GM21786 (cell line): ENCODE measurements at regions not wholly inside any gene's neighbourhood (a gene's known extent, or its start where the extent isn't known, plus 50 kb on each side); places are given as distances from the start of the nearest gene placed in this dataset.

ENCODE experiments used
- ATAC-seq: cut with Tn5 transposase; IDR thresholded peaks from one replicate; pipeline ENCODE4 v1.9.1; 2021; ENCODE audit not compliant: unreplicated experiment

GRCh38 chr5:103941596-103941995, 379.0 kb upstream of the NUDT12 start:
- ATAC-seq, result no peak

GRCh38 chr5:103938146-103938695, 375.6 kb upstream of the NUDT12 start:
- no peak for ATAC-seq

- peak; percentile 77 for ATAC-seq
Observed at GRCh38 chr5:103929338-103930013, 366.9 kb upstream of the NUDT12 start.

GRCh38 chr5:103927739-103928138, 365.1 kb upstream of the NUDT12 start:
- ATAC-seq, result no peak

DNA sequence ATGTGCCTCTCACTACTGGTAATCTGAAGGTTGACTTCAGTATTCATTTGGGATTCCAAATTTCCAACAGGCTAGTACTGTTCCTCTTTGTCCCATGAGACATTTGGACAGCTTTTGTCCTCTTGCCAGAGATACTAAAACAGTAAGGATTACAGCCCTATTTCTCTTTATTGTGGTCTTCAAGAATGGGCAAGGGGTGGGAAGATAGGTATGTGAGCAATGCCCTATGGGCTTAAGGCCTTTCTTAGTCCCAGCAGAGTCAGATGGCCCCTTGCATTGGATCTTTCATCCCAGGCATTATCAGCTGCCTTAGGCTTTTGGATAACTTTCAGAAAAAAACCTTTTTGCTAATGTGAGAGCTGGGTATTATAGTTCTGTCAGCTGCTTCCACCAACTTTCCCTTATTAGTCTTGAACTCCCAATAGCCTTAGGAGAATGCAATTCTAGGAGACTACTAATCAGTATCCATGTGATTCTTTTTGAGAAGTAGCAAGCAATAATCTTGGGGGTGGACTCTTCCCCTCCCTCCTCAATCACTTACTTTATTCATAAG, 361.1 kb upstream of the NUDT12 start:
- no peak for ATAC-seq

- ATAC-seq, result no peak
Observed at GRCh38 chr5:103919506-103919905, 356.9 kb upstream of the NUDT12 start.

- ATAC-seq, result peak; percentile 49
Observed at GRCh38 chr5:103918668-103919367, 356.2 kb upstream of the NUDT12 start.

- no peak for ATAC-seq
Observed at GRCh38 chr5:103915081-103915480, 352.5 kb upstream of the NUDT12 start.

GRCh38 chr5:103910786-103911185, 348.2 kb upstream of the NUDT12 start:
- no peak for ATAC-seq

DNA sequence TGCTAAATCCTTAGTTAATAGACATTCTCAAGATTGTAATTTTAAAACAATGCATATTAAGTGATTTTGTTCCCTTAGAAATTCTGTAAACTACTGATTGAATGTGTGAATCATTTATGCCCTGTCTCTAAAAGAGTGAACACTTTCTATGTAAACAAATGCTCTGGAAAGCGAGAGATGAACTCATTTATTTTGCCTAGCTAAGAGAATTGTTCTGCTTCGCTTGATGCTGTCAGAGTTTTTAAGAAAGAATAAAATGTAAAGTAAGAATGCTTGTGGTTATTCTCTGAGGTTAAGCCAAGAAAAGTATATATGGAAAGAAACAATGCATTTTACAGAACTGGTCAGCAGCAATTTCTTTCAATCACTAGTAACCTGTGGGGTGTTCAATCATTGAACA, 347.4 kb upstream of the NUDT12 start:
- ATAC-seq, result no peak

DNA sequence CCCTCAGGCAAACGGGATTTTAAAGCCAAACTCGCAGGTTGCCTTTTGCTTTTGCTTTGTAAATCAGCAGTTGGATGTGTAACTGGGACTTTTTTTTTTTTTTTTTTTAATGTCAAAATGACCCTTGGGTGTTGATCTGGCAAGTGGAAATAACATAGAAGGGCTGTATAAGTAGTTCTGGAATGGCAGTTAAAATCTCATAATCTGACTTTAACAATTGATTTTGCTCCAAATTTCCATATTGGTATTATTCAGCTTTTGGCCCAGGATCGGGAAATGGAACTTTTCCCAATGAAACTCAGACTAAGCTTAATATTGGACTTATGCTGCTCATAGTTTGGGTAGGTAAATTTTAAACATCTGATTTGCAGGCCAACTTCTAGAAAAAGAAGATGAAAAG, 346.8 kb upstream of the NUDT12 start:
- ATAC-seq, result no peak

GRCh38 chr5:103908336-103909080, 345.9 kb upstream of the NUDT12 start:
- no peak for ATAC-seq

DNA sequence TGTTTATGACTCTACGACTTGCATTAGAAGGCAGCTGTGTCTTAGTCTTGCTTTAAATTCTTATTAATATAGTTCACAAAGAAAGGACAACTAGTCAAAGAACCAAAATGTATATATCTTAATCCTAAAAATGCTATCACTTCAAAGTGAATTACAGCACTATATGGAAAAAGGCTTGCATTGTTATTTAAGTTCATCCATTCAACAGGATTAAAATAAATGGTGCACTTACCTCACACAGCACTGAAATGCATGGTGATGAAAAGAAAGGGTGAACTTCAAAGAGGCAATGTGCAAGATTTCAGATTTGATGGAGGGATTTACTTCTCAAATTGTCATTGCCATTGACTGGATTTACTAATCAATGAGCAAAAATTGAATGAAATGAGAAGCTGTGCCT, 344.4 kb upstream of the NUDT12 start:
- no peak for ATAC-seq

DNA sequence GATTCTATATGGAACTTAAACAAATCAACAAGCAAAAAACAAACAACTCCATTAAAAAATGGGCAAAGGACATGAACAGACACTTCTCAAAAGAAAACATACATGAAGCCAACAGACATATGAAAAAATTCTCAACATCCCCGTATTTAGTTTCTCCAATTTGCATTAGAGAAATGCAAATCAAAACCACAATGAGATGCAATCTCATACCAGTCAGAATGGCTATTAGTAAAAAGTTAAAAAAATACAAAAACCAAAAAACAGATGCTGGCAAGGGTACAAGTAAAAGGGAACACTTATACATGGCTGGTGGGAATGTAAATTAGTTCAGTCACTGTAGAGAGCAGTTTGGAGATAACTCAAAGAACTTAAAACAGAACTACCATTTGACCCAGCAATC, 342.1 kb upstream of the NUDT12 start:
- no peak for ATAC-seq

GRCh38 chr5:103902893-103903292, 340.3 kb upstream of the NUDT12 start:
- no peak for ATAC-seq

DNA sequence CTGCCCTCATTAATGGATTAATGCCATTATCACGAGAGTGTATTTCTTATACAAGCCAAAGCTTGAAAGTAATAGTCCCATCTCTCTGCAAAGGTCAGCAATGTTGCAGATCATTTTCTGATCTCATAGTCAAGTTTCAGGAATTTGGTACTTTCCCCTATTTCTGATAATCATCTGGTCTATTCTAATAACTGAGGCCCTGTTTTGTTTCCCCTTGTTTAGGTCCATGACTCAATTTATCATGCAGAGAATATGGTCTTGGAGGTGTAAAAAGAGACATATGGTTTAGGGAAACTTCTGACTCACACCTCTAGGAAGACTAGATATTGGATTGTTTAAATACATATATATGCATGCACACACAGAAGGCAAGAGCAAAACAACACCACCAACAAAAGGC, 339.3 kb upstream of the NUDT12 start:
- ATAC-seq, result no peak

DNA sequence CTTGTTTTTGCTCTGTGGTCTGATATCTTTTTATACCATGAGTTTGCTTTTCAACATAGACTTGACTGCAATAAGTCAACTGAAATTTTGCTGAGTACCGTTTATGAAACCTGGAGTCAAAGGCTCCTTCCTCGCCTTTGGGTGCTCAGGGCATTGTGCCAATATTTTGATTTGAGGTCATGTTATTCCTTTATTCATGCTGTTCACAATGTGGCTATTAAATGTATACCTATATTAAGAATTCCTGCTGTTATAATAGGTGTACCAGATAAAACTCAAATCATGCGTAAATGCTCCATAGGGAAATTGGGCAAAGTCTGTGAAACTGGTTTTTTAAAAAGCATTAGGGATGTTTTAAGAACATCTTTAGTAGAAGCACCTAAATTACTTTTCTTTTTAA, 334.0 kb upstream of the NUDT12 start:
- ATAC-seq, result no peak

DNA sequence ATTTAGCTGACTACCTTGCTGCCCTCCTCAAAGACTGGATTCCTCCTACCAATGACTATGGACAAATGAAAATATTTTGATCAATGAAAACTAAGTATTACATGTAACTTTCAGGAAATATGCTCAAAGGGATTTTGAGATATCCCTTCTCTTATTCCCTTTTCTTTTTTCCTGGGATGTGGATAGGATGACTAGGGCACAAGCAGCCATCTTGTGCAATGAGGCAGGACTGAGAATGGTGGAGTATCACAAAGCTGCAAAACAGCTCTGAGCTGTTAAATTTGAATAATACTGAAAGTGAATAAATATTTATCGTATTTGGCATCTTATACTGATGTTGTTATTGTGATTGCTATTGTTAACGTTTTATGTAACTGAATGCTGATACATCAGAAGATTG, 333.1 kb upstream of the NUDT12 start:
- no peak for ATAC-seq

DNA sequence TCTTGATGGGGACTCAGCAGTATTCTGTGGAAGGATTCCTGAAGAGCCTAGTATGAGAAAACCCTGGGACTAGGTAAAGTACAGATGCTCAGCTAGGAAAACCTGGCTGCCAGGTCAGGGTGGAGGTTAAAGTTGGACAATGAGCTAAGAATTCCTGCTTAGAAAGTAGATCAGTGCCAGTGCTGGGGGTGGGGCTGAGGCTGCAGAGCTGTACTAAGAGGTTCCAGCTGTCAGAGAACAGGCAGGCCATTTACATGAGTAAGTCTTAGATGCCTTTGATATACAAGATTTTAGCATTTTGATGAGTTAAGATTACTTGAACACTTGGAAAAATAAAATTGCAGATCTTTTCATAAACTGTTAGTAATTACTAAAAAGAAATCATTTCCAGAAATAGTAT, 332.3 kb upstream of the NUDT12 start:
- no peak for ATAC-seq

DNA sequence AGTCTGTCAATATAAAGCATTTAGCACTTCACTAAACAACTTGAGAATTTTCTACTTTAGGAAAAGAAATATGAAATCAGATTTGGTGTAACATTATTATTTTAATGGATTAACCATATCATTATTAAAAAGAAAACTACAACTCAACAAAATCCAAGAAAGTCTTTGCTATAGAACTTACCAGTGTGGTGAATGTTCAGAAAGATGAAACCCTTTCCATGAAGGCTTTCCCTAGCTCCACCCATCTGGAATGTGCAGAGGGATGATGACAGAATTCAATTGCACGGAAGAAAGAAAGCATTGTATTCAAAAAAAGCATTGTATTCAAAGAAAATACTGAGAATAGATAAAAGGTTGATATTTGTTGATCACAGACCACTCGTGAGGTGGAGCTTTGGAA, 328.6 kb upstream of the NUDT12 start:
- ATAC-seq, result no peak

DNA sequence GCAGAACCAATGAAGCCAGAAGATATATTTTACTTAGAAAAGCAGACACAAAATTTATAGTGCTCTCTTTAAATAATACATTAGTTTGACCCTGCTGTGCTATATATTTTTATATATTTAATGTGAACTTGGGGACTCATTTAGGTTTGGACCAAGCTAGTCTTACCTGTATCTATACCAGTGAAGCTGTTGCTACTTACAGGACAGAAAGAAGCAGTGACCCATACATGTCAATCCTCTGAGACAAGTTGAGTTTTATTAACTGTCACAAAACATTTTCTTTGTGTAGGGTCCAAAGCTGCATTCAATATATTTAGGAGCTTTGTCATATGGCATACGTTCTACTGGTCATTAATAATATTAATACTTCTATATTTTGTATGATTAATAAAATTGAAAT, 327.7 kb upstream of the NUDT12 start:
- ATAC-seq, result no peak
